ENCODE measurements at regions not wholly inside any gene's neighbourhood (a gene's known extent, or its start where the extent isn't known, plus 50 kb on each side); places are given as distances from the start of the nearest gene placed in this dataset.
"Not testable (repeated sequence)": the region's sequence is repeated elsewhere in the genome, so short reads cannot be mapped to it uniquely, and the experiment has no call there.

DNA sequence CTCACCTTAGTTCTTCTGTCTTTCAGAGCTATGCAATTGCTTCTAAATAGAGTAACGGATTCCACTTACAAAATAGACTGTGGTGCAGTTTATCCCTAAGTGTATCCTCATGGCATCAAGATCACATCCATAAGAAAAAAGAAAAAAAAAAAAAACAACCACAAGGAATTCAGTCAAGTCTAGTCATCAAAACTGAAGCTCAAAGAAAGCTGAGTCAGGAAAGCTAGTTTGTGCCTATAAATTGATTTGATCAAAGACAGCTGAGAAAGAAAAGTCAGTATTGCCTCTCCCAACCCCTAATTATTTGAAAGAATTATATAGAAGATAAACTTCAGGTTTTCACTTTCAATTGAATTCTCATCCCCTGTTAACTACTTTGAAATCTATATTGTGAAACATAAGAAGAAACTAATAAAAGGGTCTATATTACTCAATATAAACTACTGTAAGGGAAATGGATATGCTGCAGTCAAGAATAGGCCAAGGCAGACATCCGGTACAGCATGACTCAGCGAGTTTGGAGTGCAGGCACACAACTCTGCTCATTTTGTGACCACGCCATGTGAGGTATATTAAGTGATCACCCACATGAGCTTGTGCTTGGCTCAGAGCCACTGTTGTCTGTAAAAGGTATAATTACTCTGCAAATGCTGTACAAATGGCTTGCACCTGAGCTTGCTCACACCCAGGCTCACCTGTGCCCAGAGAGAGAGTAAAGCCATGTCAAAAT lies 568.1 kb upstream of the CRIM1 start:
- no peak for DNase-seq

GRCh38 chr2:35785564-35785963 lies 570.0 kb upstream of the CRIM1 start:
- no peak for DNase-seq

DNA sequence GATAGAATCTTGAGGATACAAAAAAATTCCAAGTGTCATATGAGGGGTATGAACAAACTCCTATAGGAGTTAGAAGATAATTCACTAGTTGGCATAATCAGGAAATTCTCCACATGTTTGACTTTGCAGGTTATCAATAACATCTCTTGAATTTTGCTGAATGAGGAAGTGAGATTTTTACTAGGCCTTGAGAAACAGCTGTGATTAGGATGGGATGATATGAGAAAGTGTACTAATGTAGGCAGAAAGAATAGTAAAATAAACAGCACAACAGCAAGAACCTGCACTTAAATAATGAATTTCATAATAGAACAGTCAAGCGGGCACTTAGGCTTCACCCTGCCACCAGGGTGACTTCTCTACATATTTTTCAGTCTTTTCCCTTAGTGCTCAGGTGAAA lies 570.8 kb upstream of the CRIM1 start:
- no peak for DNase-seq

DNA sequence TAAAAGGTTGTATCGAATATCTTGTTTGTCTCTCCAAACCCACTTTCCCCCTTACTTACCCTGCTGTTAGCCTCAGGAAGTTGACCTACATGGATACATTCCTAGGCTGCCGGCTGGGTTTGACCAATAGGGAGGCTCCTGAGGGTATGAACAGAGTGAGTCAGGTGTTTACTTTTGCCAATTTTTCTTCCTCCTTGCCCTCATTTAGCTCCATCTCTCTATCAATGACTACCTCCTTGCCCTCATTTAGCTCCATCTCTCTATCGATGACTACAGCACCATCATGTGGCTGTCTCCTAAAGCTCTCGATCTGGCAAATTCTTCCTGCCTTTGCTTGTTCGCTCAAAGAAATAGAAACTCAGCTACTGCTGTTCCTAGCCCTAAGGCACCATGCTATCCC lies 571.9 kb upstream of the CRIM1 start:
- no peak for DNase-seq

- DNase-seq = no peak
These were observed 614.0 kb upstream of the CRIM1 start for GRCh38 chr2:35741556-35741955.

GRCh38 chr2:35731674-35732073 lies 623.9 kb upstream of the CRIM1 start:
- no peak for DNase-seq

GRCh38 chr2:35714883-35715282 lies 640.7 kb upstream of the CRIM1 start:
- DNase-seq = no peak

GRCh38 chr2:35708411-35708923 lies 647.1 kb upstream of the CRIM1 start:
- no peak for DNase-seq

- DNase-seq = no peak
These were observed 667.3 kb upstream of the CRIM1 start for GRCh38 chr2:35688309-35688708.

- no peak for DNase-seq
These were observed 703.8 kb upstream of the CRIM1 start for GRCh38 chr2:35651688-35652323.

DNA sequence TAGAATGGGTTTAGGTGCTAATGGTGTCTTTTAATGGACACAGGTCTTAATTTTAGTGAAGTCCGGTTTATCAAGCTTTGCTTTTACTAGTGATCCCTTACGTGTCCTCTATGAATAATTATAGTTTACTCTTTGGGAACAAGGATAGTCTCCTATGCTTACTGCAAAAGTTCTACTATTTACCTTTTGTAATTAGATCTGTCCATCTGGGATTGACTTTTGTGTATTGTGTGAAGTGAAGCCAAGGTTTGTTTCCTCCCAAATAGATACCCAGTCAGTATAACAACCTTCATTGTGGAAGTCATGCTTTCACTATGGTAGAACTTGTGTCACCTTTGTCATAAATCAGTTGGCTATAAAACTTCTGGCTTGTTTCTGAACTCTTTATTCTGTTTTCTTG lies 740.9 kb upstream of the CRIM1 start:
- no peak for DNase-seq

DNA sequence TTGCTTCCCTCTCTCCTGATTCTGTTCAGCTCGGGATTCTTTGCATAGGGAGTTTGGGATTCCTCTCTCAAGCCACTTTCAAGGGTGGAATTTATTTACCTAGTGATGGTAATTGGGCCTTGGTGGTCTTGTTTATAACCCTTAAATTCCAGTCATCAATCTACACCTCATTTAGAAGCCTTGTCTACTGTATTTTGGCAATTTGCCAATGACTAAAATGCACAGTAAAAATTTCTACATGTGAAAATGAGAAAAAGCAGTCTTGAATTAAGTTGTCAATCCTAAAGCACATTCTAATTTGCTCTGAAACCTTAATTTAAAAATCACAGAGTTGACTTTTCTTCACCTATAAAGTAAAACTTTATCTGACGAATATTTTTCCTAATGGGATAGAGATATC lies 749.2 kb upstream of the CRIM1 start:
- DNase-seq = no peak

GRCh38 chr2:35598310-35598709 lies 757.3 kb upstream of the CRIM1 start:
- no peak for DNase-seq

- no peak for DNase-seq
These were observed 763.7 kb upstream of the CRIM1 start for GRCh38 chr2:35591886-35592285.

DNA sequence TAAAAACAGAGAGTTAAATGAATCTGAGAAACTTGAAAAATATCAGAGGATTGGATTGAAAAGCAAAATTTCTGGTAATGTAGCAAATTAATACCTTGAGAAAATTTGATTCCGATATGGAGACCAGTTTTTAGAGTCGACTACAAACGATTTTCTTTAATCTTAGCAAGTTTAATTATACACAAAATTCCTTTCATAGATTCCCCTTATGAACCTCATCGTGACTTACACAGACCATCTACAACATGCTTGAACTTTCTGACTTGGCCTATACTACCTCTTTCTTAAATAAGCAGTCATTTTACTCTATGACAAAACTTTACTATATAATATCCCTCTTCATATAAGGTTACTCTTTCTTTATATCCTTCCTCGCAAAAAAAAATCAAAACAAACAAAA lies 769.6 kb upstream of the CRIM1 start:
- no peak for DNase-seq

GRCh38 chr2:35582637-35583036 lies 772.9 kb upstream of the CRIM1 start:
- no peak for DNase-seq

- DNase-seq = no peak
These were observed 774.6 kb upstream of the CRIM1 start for GRCh38 chr2:35580956-35581355.

GRCh38 chr2:35568574-35568973 lies 787.0 kb upstream of the CRIM1 start:
- not testable (repeated sequence) for DNase-seq

DNA sequence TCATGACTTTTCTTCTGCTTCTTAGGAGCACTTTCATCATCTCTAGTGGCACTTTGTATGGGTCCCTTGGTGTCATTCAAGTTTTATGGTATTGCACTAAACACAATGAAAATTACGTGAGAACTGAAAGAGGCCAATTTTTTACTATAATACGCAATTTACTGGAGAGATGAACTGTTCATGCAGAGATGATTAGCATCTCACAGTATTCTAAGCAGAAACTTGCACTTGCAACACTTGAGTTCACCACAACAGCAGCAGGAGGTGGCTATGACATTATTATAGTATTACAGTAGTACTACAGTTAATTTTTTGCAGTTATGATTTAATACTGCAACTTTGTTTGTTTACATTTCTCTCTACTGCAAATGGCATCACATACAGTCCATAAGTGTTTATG lies 793.1 kb upstream of the CRIM1 start:
- DNase-seq = no peak

DNA sequence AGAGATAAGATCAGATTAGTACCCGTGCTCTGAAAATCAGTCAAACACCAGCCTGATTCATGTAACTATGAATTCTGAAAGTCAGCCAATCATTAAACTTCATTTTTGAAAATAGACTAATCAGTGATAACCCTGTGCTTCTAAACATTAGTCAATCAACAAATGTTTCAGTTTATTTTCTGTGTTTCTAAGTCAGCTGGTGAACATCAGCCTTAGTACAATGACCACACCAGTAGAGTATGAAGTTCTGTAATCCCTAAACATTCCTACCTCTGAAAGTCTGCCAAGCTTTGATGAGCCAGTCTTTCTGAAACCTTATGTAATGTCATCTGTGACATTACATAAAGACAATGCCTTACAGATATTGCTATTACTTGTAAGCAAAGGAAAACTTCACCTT lies 807.4 kb upstream of the CRIM1 start:
- DNase-seq = no peak

DNA sequence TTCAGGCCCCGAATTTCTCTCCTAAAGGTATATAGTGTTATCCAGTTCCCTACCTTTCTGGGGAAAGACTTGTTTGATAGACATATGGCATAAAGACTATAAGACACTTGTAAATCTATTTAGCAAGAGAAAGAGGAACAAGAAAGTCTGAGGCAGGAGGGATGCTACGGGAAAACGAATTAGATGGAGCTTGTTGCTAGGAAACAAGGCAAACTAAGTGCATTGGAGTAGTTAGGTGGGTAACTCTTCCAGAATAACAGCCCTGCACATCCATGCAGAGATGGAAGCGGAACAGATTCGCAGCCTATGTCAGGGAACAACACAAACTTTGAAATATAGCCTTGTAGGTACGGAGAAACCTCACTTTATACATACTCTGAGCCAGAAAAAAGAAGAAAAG lies 810.3 kb upstream of the CRIM1 start:
- no peak for DNase-seq

- DNase-seq = no peak
These were observed 816.8 kb upstream of the CRIM1 start for GRCh38 chr2:35538796-35539195.

GRCh38 chr2:35530615-35531135 lies 824.9 kb upstream of the CRIM1 start:
- no peak for DNase-seq

DNA sequence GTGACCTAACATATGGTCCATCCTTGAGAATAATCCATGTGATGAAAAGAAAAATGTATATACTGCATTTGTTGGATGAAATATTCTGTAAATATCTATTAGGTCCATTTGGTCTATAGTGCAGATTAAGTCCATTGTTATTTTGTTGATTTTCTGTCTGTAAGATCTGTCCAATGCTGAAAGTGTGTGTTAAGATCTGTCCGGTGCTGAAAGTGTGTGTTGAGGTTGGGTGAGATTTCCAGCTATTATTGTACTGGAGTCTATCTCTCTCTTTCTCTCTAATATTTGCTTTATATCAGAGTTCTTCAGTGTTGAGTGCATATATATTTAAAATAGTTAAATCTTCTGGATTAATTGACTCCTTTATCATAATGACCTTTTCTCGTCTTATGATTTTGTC lies 828.8 kb upstream of the CRIM1 start:
- no peak for DNase-seq

GRCh38 chr2:35522450-35522849 lies 833.1 kb upstream of the CRIM1 start:
- DNase-seq = no peak

All from 8988T (cell line).